ENCODE measurements at regions not wholly inside any gene's neighbourhood (a gene's known extent, or its start where the extent isn't known, plus 50 kb on each side); places are given as distances from the start of the nearest gene placed in this dataset.
A peak's percentile ranks its signal among the peaks of the same experiment; 100 is the strongest.

DNA sequence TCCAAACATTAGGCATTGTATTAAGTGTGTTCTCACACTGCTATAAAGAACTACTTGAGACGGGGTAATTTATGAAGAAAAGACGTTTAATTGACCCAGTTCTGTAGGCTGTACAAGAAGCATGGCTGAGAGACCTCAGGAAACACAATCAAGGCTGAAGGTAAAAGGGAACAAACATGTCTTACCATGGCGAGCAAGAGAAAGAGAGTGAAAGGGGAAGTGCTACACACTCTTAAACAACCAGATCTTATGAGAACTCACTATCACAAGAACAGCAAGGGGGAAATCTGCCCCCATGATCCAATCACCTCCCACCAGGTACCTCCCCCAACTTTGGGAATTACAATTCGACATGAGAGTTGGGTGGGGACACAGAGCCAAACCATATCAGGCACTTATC lies 86.6 kb upstream of the TOP1 start:
- no peak overlapping the region for H3K27ac ChIP-seq
- TF ChIP-seq, protein P1, sequence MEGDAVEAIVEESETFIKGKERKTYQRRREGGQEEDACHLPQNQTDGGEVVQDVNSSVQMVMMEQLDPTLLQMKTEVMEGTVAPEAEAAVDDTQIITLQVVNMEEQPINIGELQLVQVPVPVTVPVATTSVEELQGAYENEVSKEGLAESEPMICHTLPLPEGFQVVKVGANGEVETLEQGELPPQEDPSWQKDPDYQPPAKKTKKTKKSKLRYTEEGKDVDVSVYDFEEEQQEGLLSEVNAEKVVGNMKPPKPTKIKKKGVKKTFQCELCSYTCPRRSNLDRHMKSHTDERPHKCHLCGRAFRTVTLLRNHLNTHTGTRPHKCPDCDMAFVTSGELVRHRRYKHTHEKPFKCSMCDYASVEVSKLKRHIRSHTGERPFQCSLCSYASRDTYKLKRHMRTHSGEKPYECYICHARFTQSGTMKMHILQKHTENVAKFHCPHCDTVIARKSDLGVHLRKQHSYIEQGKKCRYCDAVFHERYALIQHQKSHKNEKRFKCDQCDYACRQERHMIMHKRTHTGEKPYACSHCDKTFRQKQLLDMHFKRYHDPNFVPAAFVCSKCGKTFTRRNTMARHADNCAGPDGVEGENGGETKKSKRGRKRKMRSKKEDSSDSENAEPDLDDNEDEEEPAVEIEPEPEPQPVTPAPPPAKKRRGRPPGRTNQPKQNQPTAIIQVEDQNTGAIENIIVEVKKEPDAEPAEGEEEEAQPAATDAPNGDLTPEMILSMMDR (conservative IDR thresholded peaks at IDR 0.05), result no peak

DNA sequence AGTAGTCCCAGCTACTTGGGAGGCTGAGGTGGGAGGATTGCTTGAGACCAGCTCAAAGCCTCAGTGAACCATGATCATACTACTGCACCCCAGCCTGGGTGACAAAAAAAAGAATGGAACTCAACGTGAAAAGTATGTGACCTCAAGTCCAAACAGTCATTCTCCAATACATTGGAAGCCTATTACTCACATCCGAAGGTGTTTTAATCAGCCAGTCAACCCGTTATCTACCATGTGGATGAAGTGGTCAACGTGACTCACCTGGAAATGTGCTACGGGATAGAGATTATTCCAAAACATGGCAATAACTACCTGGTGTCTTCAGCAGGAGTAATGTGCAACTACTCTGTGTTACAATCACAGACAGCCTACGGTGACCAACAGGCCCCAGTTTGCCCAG lies 85.8 kb upstream of the TOP1 start:
- TF ChIP-seq, protein P1 (conservative IDR thresholded peaks at IDR 0.05), result no peak
- H3K27ac ChIP-seq, result no peak overlapping the region

DNA sequence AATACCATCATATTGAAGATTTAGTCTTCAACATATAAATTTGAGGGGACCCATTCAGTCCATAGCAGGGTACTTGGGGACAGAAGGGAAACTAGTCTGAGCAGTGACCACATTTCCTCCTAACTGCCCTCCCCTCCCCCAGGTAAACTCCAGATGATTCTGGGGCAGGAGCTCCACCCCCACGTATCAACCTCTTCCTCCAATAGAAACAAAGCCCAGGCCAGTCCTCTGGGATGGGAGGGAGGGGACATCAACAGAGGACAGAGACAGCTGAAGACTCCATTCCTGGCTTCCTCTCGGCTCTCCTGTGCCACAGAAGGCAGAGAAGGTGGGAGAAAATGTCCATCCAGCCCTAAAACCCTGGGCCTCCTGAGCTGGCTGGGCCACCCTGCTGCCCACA lies 85.0 kb upstream of the TOP1 start:
- no peak overlapping the region for H3K27ac ChIP-seq

DNA sequence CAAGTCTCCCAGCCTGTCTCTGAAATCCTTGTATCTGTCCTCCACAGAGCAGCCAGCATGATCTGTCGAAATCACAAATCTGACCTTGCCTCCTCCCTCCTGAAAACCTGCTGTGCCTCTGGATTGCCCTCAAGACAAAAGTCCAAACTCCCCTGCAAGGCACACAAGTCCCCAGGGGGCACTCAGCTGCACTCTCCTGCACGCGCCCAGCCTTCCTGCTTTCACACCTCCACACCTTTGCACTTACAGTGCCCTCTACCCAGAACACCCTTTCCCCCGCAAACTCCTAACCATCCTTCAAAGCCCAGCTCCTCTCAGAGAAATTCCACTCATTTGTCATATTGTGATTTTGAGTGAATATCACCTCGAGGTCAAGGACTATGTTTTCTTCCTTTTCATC lies 83.4 kb upstream of the TOP1 start:
- H3K27ac ChIP-seq, result no peak overlapping the region
- TF ChIP-seq, protein P1 (conservative IDR thresholded peaks at IDR 0.05), result no peak

More for the DNA sequence above, 85.0 kb upstream of the TOP1 start:
- TF ChIP-seq, protein P1 (conservative IDR thresholded peaks at IDR 0.05), result no peak

DNA sequence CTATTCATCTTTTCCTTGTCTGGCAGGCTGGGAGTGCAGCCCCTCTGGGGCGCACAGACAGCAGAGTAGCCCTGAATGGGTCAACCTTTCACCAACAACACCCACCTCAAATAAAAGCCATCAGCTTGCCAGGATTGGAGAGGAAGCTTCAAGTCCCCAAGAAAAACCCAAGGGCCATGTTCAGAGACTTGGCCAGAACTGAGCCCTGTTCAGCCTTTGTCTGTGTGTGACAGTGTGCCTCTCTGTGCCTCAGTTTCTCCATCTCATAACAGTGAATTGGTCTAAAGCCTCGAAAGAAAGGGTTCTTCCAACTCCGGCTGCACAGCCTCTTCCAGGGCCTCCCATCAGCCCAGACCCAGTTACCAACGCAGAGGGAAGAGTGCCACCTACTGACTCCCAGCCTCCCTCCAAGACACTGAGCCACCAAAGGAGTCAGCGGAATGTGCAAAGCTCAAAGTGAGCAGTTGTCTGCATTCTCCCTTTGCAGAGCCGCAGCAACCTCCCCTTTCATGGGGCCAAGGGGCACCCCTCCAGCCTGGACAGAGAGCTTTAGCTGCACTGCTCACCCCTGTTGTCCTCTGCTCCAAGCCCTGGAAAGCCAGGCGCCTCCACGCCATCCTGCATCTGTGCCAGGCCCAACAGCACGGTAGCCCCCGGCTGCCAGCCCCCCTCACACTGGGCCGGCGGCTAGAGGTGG lies 82.7 kb upstream of the TOP1 start:
- no peak overlapping the region for H3K27ac ChIP-seq
- TF ChIP-seq, protein P1 (conservative IDR thresholded peaks at IDR 0.05), result peak; percentile 89

DNA sequence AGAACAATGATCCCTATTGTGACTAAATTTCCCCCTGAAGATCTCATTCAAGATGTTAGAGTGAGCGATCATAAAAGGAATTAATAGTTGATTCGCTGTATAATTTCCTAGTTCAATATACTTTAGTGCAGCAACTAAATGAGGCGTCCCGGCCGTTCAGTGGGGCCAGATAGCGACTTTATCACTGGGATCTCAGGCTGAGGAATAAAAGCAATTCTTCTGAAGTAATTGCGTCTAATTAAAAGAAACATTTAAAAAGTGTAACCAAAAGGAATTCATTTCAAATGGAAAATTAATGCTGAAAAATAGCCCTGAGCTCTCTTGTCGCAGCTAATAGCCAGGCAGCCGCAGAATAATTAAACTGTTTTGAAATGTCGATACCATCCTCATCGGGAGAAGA lies 82.2 kb upstream of the TOP1 start:
- TF ChIP-seq, protein P1 (conservative IDR thresholded peaks at IDR 0.05), result no peak
- H3K27ac ChIP-seq, result no peak overlapping the region

DNA sequence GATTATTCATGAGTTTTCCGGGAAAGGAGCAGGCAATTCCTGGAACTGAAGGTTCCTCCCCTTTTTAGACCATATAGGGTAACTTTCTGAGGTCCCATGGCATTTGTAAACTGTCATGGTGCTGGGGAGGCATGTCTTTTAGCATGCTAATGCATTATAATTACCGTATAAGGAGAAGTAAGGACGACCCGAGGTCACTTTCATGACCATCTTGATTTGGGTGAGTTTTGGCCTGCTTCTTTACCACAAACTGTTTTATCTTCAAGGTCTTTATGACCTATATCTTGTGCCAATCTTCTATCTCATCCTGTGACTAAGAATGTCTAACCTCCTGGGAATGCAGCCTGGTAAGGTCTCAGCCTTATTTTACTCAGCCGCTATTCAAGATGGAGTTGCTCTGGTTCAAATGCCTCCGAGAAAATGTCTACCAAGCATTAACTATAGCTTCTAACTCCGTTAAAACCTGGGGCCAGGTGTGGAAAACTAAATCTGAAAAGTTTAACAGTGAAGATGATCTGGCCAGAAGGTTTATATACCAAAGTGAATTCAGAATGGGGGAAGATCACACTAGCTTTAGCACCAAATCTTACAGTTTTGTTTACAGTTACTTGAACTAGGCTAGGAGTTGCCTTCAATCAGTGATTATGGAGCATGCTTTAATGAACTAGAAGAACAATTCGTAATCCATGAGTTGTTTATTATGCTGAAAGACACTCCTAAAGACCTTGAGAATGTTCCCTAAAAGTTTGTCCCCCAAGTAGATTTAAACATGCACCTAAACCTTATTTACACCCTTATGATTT lies 80.0 kb upstream of the TOP1 start:
- TF ChIP-seq, protein P1 (conservative IDR thresholded peaks at IDR 0.05), result no peak
- no peak overlapping the region for H3K27ac ChIP-seq

Measured in VCaP (cell line).